CD14-positive monocyte (primary cell): ENCODE measurements at regions not wholly inside any gene's neighbourhood (a gene's known extent, or its start where the extent isn't known, plus 50 kb on each side); places are given as distances from the start of the nearest gene placed in this dataset.

Source experiments
- DNase-seq, 3 donors: peaks; one replicate each; pipeline ENCODE4 v3.0.0-alpha.2; 2011 to 2022
- H2AFZ ChIP-seq: 2 replicates; pipeline ENCODE4 v1.6.0; 2012; ENCODE audit warnings: mild to moderate bottlenecking, low read depth, low read length, inconsistent platforms; ENCODE audit not compliant: insufficient read depth, poor library complexity, severe bottlenecking
- H3K27ac ChIP-seq, 2 donors: 1 replicate in 1 of 2; 2 replicates in 1 of 2; pipeline ENCODE4 v1.5.1; 2012 to 2013; ENCODE audit warnings: low read length in 2 of 2, control low read depth in 1 of 2, inconsistent platforms in 1 of 2, low read depth in 1 of 2, mild to moderate bottlenecking in 1 of 2
- H3K27me3 ChIP-seq, 2 donors: one replicate each; pipeline versions ENCODE4 v1.6.0 to v1.6.1; 2011 to 2013; ENCODE audit warnings: low read length in 2 of 2; ENCODE audit not compliant: control insufficient read depth in 2 of 2, insufficient read depth in 2 of 2
- H3K36me3 ChIP-seq, 2 donors: replicated peaks in 1 of 2; 1 replicate in 1 of 2; 2 replicates in 1 of 2; pipeline versions ENCODE4 v1.5.1 to v1.6.1; 2012 to 2013; ENCODE audit warnings: low read length in 2 of 2, control low read depth in 1 of 2, inconsistent platforms in 1 of 2, mild to moderate bottlenecking in 1 of 2; ENCODE audit not compliant: insufficient read depth in 2 of 2, control insufficient read depth in 1 of 2
- H3K4me1 ChIP-seq, 2 donors: 1 replicate in 1 of 2; 2 replicates in 1 of 2; pipeline versions ENCODE4 v1.5.1 to v1.6.1; 2012 to 2013; ENCODE audit warnings: low read length in 2 of 2, control low read depth in 1 of 2, inconsistent platforms in 1 of 2, mild to moderate bottlenecking in 1 of 2, moderate library complexity in 1 of 2; ENCODE audit not compliant: insufficient read depth in 2 of 2, control insufficient read depth in 1 of 2
- H3K4me2 ChIP-seq: replicated peaks from 2 replicates; pipeline ENCODE3; 2012; ENCODE audit warnings: low read length, moderate library complexity, mild to moderate bottlenecking; ENCODE audit not compliant: poor library complexity, severe bottlenecking; ENCODE audit errors: extremely low read depth
- H3K4me3 ChIP-seq, 3 experiments: fragments of 200-600 bp in 1 of 3; sonication (generic) in 1 of 3; replicated peaks in 1 of 3; 1 replicate in 2 of 3; 2 replicates in 1 of 3; pipeline ENCODE4 v1.5.1; 2011 to 2013; ENCODE audit warnings: low read length in 3 of 3, mild to moderate bottlenecking in 3 of 3, control low read depth in 2 of 3, low read depth in 2 of 3, inconsistent platforms in 1 of 3, moderate library complexity in 1 of 3
- H3K79me2 ChIP-seq: 2 replicates; pipeline ENCODE4 v1.6.0; 2012; ENCODE audit warnings: mild to moderate bottlenecking, control low read depth, inconsistent platforms, low read length, moderate library complexity; ENCODE audit not compliant: insufficient read depth
- H3K9ac ChIP-seq: 2 replicates; pipeline ENCODE4 v1.6.0; 2017; ENCODE audit warnings: low read length, mild to moderate bottlenecking; ENCODE audit not compliant: insufficient read depth, poor library complexity, severe bottlenecking
- H3K9me3 ChIP-seq, 2 donors: replicated peaks in 1 of 2; 1 replicate in 1 of 2; 2 replicates in 1 of 2; pipeline versions ENCODE4 v1.5.1 to v1.6.1; 2012 to 2013; ENCODE audit warnings: low read length in 2 of 2, control low read depth in 1 of 2; ENCODE audit not compliant: control insufficient read depth in 1 of 2, insufficient read depth in 1 of 2
- H4K20me1 ChIP-seq: 2 replicates; pipeline ENCODE4 v1.6.0; 2012; ENCODE audit warnings: mild to moderate bottlenecking, low read length, control low read depth, moderate library complexity; ENCODE audit not compliant: insufficient read depth
- H3K27ac Mint-ChIP-seq, 7 donors: one replicate each; pipeline ENCODE4 v1.8.0; 2020; ENCODE audit warnings: mild to moderate bottlenecking in 7 of 7, mixed read lengths in 7 of 7, moderate library complexity in 6 of 7, inconsistent platforms in 2 of 7
- H3K27me3 Mint-ChIP-seq, 3 donors: one replicate each; pipeline ENCODE4 v1.8.0; 2021 to 2022; ENCODE audit warnings: low read depth in 3 of 3, mild to moderate bottlenecking in 3 of 3, mixed read lengths in 3 of 3, moderate library complexity in 3 of 3, inconsistent platforms in 1 of 3
- H3K36me3 Mint-ChIP-seq, 2 donors: one replicate each; pipeline ENCODE4 v1.8.0; 2020; ENCODE audit warnings: mixed read lengths in 2 of 2, inconsistent platforms in 1 of 2, mild to moderate bottlenecking in 1 of 2
- H3K4me1 Mint-ChIP-seq: one replicate; pipeline ENCODE4 v1.8.0; 2020; ENCODE audit warnings: mild to moderate bottlenecking, mixed read lengths
- H3K4me3 Mint-ChIP-seq, 2 donors: one replicate each; pipeline ENCODE4 v1.8.0; 2020; ENCODE audit warnings: mild to moderate bottlenecking in 2 of 2, mixed read lengths in 2 of 2, moderate library complexity in 1 of 2
- H3K9me3 Mint-ChIP-seq, 7 donors: one replicate each; pipeline ENCODE4 v1.8.0; 2020 to 2022; ENCODE audit warnings: mixed read lengths in 7 of 7, mild to moderate bottlenecking in 6 of 7, moderate library complexity in 6 of 7, inconsistent platforms in 2 of 7
- CTCF ChIP-seq: fragments of 200-600 bp; IDR thresholded peaks from one replicate; pipeline ENCODE4 v1.8.0; 2022; ENCODE audit warnings: antibody characterized with exemption, mild to moderate bottlenecking
- WGBS: methylation state at CpG from one replicate; pipeline ENCODE4 v1.1.5; 2013; ENCODE audit warnings: missing lambda C conversion rate; ENCODE audit not compliant: insufficient coverage; 5-methylcytosine and 5-hydroxymethylcytosine counted together
- intact Hi-C, 2 donors: fragments of 100-400 bp; cut with micrococcal nuclease; formaldehyde crosslinking; loops; one replicate each; pipeline versions ENCODE4 v1.15.0 to v1.15.1; 2023

GRCh38 chr1:232225336-232226131 lies 404.4 kb downstream of the SIPA1L2 start:
- peaks cover 0 to 10% (median 4%) of the 10 kb centered on the region in 7 donors for H3K9me3 Mint-ChIP-seq
- no peaks in the 10 kb centered on the region for H4K20me1 ChIP-seq
- TF ChIP-seq CTCF = no peak
- no peak overlapping the region for H3K4me3 ChIP-seq
- WGBS = no CpG with 5 or more reads among the region's 13 CpGs
- H3K9ac ChIP-seq = no peak overlapping the region
- peaks cover 9 to 28% (median 17%) of the 10 kb centered on the region in 3 donors for H3K27me3 Mint-ChIP-seq
- no peaks in the 10 kb centered on the region for H3K36me3 Mint-ChIP-seq
- no peaks in the 10 kb centered on the region for H3K4me1 ChIP-seq
- no peak overlapping the region for H2AFZ ChIP-seq
- no peak for DNase-seq
- H3K79me2 ChIP-seq = no peaks in the 10 kb centered on the region
- H3K36me3 ChIP-seq = no peaks in the 10 kb centered on the region
- H3K27ac ChIP-seq = no peak overlapping the region
- H3K4me2 ChIP-seq = no peak overlapping the region
- no peak overlapping the region for H3K4me3 Mint-ChIP-seq
- no peaks in the 10 kb centered on the region for H3K4me1 Mint-ChIP-seq
- no peaks in the 10 kb centered on the region for H3K9me3 ChIP-seq
- intact Hi-C loops = no loop called here
- peaks cover 16 to 25% of the 10 kb centered on the region in 2 donors for H3K27me3 ChIP-seq
- no peak overlapping the region for H3K27ac Mint-ChIP-seq

- H3K27ac Mint-ChIP-seq = no peak overlapping the region
- peaks cover 16 to 25% of the 10 kb centered on the region in 2 donors for H3K27me3 ChIP-seq
- intact Hi-C loops = no loop called here
- TF ChIP-seq CTCF = no peak
- no peaks in the 10 kb centered on the region for H3K4me1 ChIP-seq
- H3K4me3 ChIP-seq = no peak overlapping the region
- no peaks in the 10 kb centered on the region for H3K36me3 ChIP-seq
- H3K36me3 Mint-ChIP-seq = no peaks in the 10 kb centered on the region
- no peak overlapping the region for H3K27ac ChIP-seq
- H3K9me3 ChIP-seq = no peaks in the 10 kb centered on the region
- H3K4me2 ChIP-seq = no peak overlapping the region
- DNase-seq = no peak
- H3K79me2 ChIP-seq = no peaks in the 10 kb centered on the region
- no peaks in the 10 kb centered on the region for H4K20me1 ChIP-seq
- 78% methylated on average over 4 of the region's 7 CpGs for WGBS
- H3K27me3 Mint-ChIP-seq = peaks cover 9 to 25% (median 17%) of the 10 kb centered on the region in 3 donors
- H2AFZ ChIP-seq = no peak overlapping the region
- no peaks in the 10 kb centered on the region for H3K4me1 Mint-ChIP-seq
- no peak overlapping the region for H3K4me3 Mint-ChIP-seq
- no peak overlapping the region for H3K9ac ChIP-seq
- H3K9me3 Mint-ChIP-seq = peaks cover 0 to 6% (median 0%) of the 10 kb centered on the region in 7 donors
Measured at GRCh38 chr1:232223887-232224286, 406.0 kb downstream of the SIPA1L2 start.
